ENCODE measurements at regions not wholly inside any gene's neighbourhood (a gene's known extent, or its start where the extent isn't known, plus 50 kb on each side); places are given as distances from the start of the nearest gene placed in this dataset.
"Not testable (repeated sequence)": the region's sequence is repeated elsewhere in the genome, so short reads cannot be mapped to it uniquely, and the experiment has no call there.

DNA sequence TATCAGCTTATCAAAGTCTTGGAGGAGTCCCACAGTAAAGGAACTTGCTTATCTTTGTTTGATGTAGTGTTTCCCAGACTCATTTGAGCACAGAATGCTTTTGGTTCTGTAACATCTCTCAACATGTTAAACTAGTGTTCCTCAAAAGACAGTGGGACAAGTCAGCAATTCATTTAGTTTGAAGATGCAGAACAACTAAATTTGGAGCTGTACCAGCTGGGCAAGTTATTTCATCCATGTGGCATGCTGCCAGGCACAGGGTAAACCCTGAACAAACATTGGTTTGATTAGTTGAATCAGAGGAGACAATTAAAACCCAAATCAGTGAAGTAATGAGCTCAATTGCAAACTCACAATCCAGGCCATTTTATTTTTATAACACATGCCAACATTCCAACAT is 141.2 kb downstream of the CSNK2A3 start:
- TF ChIP-seq, protein P1, sequence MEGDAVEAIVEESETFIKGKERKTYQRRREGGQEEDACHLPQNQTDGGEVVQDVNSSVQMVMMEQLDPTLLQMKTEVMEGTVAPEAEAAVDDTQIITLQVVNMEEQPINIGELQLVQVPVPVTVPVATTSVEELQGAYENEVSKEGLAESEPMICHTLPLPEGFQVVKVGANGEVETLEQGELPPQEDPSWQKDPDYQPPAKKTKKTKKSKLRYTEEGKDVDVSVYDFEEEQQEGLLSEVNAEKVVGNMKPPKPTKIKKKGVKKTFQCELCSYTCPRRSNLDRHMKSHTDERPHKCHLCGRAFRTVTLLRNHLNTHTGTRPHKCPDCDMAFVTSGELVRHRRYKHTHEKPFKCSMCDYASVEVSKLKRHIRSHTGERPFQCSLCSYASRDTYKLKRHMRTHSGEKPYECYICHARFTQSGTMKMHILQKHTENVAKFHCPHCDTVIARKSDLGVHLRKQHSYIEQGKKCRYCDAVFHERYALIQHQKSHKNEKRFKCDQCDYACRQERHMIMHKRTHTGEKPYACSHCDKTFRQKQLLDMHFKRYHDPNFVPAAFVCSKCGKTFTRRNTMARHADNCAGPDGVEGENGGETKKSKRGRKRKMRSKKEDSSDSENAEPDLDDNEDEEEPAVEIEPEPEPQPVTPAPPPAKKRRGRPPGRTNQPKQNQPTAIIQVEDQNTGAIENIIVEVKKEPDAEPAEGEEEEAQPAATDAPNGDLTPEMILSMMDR (conservative IDR thresholded peaks at IDR 0.05), result no peak
- TF ChIP-seq ZFX (IDR thresholded peaks at IDR 0.05), result no peak
- H3K27ac ChIP-seq, result no peak overlapping the region

GRCh38 chr11:11211186-11211585 is 141.9 kb downstream of the CSNK2A3 start:
- H3K27ac ChIP-seq, result no peak overlapping the region; the same call in 1 of the 2 replicates
- no peak for TF ChIP-seq ZFX (IDR thresholded peaks at IDR 0.05)

- TF ChIP-seq, protein P1 (conservative IDR thresholded peaks at IDR 0.05), result no peak
- TF ChIP-seq ZFX (IDR thresholded peaks at IDR 0.05), result no peak
Observed at GRCh38 chr11:11210446-11210845, 142.6 kb downstream of the CSNK2A3 start.

DNA sequence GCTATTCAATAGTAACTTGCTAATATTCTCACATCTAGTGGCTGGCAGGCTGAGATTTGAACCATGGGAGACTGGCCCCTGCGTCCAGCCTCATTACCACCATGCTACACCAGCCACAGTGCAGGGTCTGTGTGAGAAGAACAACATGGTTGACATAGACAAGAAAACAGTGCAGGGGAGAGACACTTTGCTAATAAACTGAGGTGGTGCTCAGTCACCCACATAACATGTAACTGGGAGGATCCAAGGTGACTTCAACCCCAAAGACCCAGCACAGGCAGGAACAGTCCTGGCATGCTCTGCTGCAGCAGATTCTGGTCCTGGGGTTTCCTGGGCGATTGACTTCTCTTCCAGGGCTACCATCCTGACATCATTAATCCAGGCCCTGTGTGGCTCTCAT is 143.1 kb downstream of the CSNK2A3 start:
- TF ChIP-seq, protein P1 (conservative IDR thresholded peaks at IDR 0.05), result no peak
- TF ChIP-seq ZFX (IDR thresholded peaks at IDR 0.05), result no peak
- H3K27ac ChIP-seq, result no peak overlapping the region

More at GRCh38 chr11:11210446-11210845, 142.6 kb downstream of the CSNK2A3 start:
- H3K27ac ChIP-seq, result no peak overlapping the region

GRCh38 chr11:11208994-11209393 is 144.1 kb downstream of the CSNK2A3 start:
- no peak for TF ChIP-seq ZFX (IDR thresholded peaks at IDR 0.05)
- TF ChIP-seq, protein P1 (conservative IDR thresholded peaks at IDR 0.05), result no peak
- no peak overlapping the region for H3K27ac ChIP-seq

DNA sequence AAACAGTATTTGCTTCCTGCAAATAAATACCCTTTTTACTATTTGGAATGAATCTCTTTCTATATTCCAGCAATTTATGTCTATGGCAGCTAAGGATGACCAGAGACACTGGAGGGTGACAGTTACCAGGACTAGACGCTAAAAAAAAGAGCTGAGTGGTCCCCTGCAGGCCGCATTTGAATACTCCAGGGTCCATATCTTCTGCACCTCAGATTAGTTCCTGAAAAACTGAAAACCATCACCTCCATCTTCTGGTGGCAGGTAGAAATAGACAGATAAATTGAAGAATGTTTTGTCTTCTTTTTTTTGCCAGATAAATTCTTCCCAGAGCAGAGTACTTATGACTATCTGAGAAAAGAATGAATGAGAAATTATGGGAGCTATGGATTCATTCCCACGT is 145.6 kb downstream of the CSNK2A3 start:
- TF ChIP-seq, protein P1 (conservative IDR thresholded peaks at IDR 0.05), result no peak
- TF ChIP-seq ZFX (IDR thresholded peaks at IDR 0.05), result no peak
- H3K27ac ChIP-seq, result no peak overlapping the region

DNA sequence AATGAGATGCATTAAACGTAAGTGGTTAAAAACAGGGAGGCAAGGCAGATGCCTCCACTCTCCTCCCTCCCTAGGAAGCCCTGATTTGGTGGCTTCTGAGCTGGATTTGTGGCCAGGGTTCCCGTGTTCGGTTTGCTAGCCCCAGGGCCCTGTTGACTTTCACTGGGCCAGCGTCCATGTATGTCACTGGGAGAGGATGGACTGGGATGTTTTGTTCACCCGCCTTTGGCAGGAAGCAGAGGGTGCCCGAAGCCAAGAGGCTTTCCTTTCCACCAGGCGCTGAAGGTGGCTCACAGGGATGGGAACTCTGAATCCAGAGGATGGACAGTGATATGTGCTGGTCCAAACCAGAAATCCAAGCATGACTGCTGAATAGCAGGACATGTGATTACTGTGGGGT is 146.6 kb downstream of the CSNK2A3 start:
- TF ChIP-seq, protein P1 (conservative IDR thresholded peaks at IDR 0.05), result no peak
- TF ChIP-seq ZFX (IDR thresholded peaks at IDR 0.05), result no peak
- H3K27ac ChIP-seq, result no peak overlapping the region

DNA sequence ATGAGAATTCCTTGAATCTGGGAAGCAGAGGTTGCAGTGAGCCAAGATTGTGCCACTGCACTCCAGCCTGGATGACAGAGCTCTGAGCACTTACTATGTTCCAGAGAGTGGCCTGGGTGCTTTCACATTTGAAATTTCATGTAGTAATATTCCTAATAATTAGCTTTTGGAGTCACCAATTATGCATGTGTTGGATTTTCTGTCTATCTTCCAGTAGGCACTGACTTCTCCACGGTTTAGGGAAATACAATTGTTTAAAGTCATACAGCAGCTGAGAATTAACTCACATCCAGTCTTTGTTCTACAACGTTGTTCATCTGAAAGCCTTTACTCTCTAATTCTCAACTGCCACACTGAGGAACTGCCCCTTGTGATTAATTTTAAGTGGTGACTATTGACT is 150.2 kb downstream of the CSNK2A3 start:
- TF ChIP-seq ZFX (IDR thresholded peaks at IDR 0.05), result no peak
- TF ChIP-seq, protein P1 (conservative IDR thresholded peaks at IDR 0.05), result no peak
- H3K27ac ChIP-seq, result no peak overlapping the region

DNA sequence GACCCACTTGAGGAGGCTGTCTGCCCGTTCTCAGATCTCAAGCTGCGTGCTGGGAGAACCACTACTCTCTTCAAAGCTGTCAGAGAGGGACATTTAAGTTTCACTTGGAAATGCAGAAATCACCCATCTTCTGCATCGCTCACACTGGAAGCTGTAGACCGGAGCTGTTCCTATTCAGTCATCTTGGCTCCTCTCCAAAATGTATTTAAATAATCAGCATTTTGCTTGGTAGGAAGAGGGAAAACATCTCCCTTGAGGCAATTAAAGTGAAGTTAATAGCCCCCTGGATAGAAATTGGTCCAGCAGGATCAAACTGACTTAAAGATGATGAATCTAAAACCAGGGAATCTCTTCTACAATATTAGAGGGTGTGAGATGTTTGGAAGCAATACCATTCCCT is 151.7 kb downstream of the CSNK2A3 start:
- not testable (repeated sequence) for H3K27ac ChIP-seq
